ENCODE measurements at regions not wholly inside any gene's neighbourhood (a gene's known extent, or its start where the extent isn't known, plus 50 kb on each side); places are given as distances from the start of the nearest gene placed in this dataset.
A peak's percentile ranks its signal among the peaks of the same experiment; 100 is the strongest.

- no peak overlapping the region for H3K27ac ChIP-seq (ENCODE audit: low read depth)
- no peaks in the 10 kb centered on the region for H3F3A ChIP-seq (replicated peaks; ENCODE audit: low read depth)
- H3K9me2 ChIP-seq (ENCODE audit: insufficient read depth), result no peaks in the 10 kb centered on the region
- H3K36me3 ChIP-seq (ENCODE audit: insufficient read depth), result no peaks in the 10 kb centered on the region
- no peak overlapping the region for H3K27ac Mint-ChIP-seq
- no peaks in the 10 kb centered on the region for H3K9me3 Mint-ChIP-seq
- no peak overlapping the region for H2AFZ ChIP-seq
- TF ChIP-seq JUNB (IDR thresholded peaks at IDR 0.05; ENCODE audit: unreplicated experiment) (no peak), NANOG (IDR thresholded peaks at IDR 0.05; ENCODE audit: borderline replicate concordance) (no peak), ZNF331 (CRISPR knock-in tag; IDR thresholded peaks at IDR 0.05; ENCODE audit: low read depth) (no peak), CREB1 (CRISPR knock-in tag; IDR thresholded peaks at IDR 0.05; ENCODE audit: low read depth) (no peak), EZH2phosphoT487 (IDR thresholded peaks at IDR 0.05; ENCODE audit: unreplicated experiment) (no peak), REST (IDR thresholded peaks at IDR 0.05; ENCODE audit: unreplicated experiment) (no peak), ETS1 (IDR thresholded peaks at IDR 0.05) (no peak)
- H3K27me3 Mint-ChIP-seq (ENCODE audit: insufficient read depth, low read depth, poor library complexity), result no peaks in the 10 kb centered on the region
- no peak for DNase-seq (ENCODE audit: low spot score)
- no peaks in the 10 kb centered on the region for H3K27me3 ChIP-seq (ENCODE audit: insufficient read depth)
- H3K79me2 ChIP-seq (replicated peaks; ENCODE audit: insufficient read depth), result no peaks in the 10 kb centered on the region
- H3K4me2 ChIP-seq, result no peak overlapping the region
- no peaks in the 10 kb centered on the region for H4K20me1 ChIP-seq (replicated peaks; ENCODE audit: insufficient read depth)
- no peaks in the 10 kb centered on the region for H3K36me3 Mint-ChIP-seq (ENCODE audit: low read depth)
- no peak for ATAC-seq
- peaks cover 19% of the 10 kb centered on the region for H3K4me1 Mint-ChIP-seq
- no peak overlapping the region for H3K4me3 ChIP-seq
- H3K4me1 ChIP-seq (ENCODE audit: insufficient read depth), result peaks cover 25% of the 10 kb centered on the region
- H3K4me3 Mint-ChIP-seq, result no peak overlapping the region
Measured at GRCh38 chr2:108125581-108125980, 114.2 kb upstream of the SULT1C3 start.

- ATAC-seq, result no peak
- Mint-ChIP-seq H3K4me3 (no peak overlapping the region), H3K27ac (peak overlapping the region; percentile 71; the same call in 1 of the 2 replicates), H3K27me3 (ENCODE audit: insufficient read depth, low read depth, poor library complexity) (no peaks in the 10 kb centered on the region), H3K4me1 (peaks cover 19% of the 10 kb centered on the region), H3K9me3 (peaks cover 10% of the 10 kb centered on the region), H3K36me3 (ENCODE audit: low read depth) (peaks cover 11% of the 10 kb centered on the region; the same call in 2 of the 3 replicates)
- peak overlapping the region; percentile 26; the same call in 1 of the 2 replicates for H2AFZ ChIP-seq
- H3K36me3 ChIP-seq (ENCODE audit: insufficient read depth), result no peaks in the 10 kb centered on the region
- H3K27ac ChIP-seq (ENCODE audit: low read depth), result no peak overlapping the region
- no peak overlapping the region for H3K4me2 ChIP-seq
- no peaks in the 10 kb centered on the region for H3F3A ChIP-seq (replicated peaks; ENCODE audit: low read depth)
- peaks cover 25% of the 10 kb centered on the region for H3K4me1 ChIP-seq (ENCODE audit: insufficient read depth)
- H4K20me1 ChIP-seq (replicated peaks; ENCODE audit: insufficient read depth), result no peaks in the 10 kb centered on the region
- H3K9me2 ChIP-seq (ENCODE audit: insufficient read depth), result no peaks in the 10 kb centered on the region; the same call in 1 of the 2 replicates
- H3K27me3 ChIP-seq (ENCODE audit: insufficient read depth), result no peaks in the 10 kb centered on the region
- H3K79me2 ChIP-seq (replicated peaks; ENCODE audit: insufficient read depth), result no peaks in the 10 kb centered on the region
- no peak overlapping the region for H3K4me3 ChIP-seq
- DNase-seq (ENCODE audit: low spot score), result no peak
- TF ChIP-seq ZNF331 (CRISPR knock-in tag; IDR thresholded peaks at IDR 0.05; ENCODE audit: low read depth) (no peak), EZH2 (IDR thresholded peaks at IDR 0.05; ENCODE audit: low read depth, unreplicated experiment) (no peak), ZNF114 (CRISPR knock-in tag; IDR thresholded peaks at IDR 0.05) (no peak), ZNF462 (CRISPR knock-in tag; IDR thresholded peaks at IDR 0.05) (no peak)
Measured at GRCh38 chr2:108128249-108128648, 111.5 kb upstream of the SULT1C3 start.
